LNCaP clone FGC (cell line): ENCODE measurements at regions not wholly inside any gene's neighbourhood (a gene's known extent, or its start where the extent isn't known, plus 50 kb on each side); places are given as distances from the start of the nearest gene placed in this dataset.

Source experiments
- DNase-seq: peaks from one replicate; pipeline ENCODE4 v3.0.0-alpha.2; 2011; ENCODE audit warnings: low read depth
- H3K4me3 ChIP-seq: 2 replicates; pipeline ENCODE4 v1.5.1; 2011; ENCODE audit warnings: mild to moderate bottlenecking, low read depth, low read length, control low read depth
- TF ChIP-seq, protein P1 (sequence below): IDR thresholded peaks from 2 replicates; pipeline ENCODE4 v1.5.1; 2012; ENCODE audit warnings: mild to moderate bottlenecking; ENCODE audit not compliant: control insufficient read depth, insufficient read depth; ENCODE audit errors: extremely low read depth

DNA sequence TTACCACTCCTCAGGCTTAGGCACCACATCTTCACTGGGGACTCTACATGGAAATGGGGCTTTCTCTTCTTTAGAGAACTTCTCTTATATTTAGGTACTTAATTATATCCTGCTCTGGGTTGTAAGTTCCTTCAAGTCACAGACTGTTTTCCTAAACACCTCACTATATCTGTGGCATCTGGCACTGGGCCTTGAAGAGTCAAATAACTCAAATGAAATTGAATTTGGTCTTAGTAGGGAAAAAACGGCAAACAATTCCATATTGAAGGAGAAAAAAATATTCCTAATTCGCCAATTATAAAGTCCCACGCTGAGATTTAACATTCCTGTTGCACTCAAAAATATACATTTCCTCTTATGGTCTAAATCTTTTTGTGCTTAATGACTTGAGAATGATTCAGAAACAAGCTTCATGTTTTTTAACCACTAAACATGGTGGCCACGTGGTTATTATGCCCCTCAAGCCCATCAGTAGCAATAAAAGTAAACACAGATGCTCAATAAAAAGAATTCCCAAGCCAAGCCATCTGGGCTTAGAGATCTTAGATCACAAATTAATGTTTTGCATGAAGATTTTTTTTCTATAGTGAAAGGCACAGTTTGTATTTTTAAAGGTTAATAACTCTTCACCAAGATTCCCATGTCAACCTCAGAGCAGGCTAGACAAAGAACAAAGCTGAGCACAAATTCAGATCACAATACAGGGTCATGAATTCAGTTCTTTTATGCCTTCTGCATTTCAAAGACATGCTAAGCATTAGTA, 105.5 kb upstream of the SYT4 start:
- TF ChIP-seq, protein P1, sequence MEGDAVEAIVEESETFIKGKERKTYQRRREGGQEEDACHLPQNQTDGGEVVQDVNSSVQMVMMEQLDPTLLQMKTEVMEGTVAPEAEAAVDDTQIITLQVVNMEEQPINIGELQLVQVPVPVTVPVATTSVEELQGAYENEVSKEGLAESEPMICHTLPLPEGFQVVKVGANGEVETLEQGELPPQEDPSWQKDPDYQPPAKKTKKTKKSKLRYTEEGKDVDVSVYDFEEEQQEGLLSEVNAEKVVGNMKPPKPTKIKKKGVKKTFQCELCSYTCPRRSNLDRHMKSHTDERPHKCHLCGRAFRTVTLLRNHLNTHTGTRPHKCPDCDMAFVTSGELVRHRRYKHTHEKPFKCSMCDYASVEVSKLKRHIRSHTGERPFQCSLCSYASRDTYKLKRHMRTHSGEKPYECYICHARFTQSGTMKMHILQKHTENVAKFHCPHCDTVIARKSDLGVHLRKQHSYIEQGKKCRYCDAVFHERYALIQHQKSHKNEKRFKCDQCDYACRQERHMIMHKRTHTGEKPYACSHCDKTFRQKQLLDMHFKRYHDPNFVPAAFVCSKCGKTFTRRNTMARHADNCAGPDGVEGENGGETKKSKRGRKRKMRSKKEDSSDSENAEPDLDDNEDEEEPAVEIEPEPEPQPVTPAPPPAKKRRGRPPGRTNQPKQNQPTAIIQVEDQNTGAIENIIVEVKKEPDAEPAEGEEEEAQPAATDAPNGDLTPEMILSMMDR, result no peak
- DNase-seq, result no peak

GRCh38 chr18:43389163-43389562, 111.9 kb upstream of the SYT4 start:
- no peak for DNase-seq
- no peak overlapping the region for H3K4me3 ChIP-seq

More for the DNA sequence above, 105.5 kb upstream of the SYT4 start:
- no peak overlapping the region for H3K4me3 ChIP-seq

DNA sequence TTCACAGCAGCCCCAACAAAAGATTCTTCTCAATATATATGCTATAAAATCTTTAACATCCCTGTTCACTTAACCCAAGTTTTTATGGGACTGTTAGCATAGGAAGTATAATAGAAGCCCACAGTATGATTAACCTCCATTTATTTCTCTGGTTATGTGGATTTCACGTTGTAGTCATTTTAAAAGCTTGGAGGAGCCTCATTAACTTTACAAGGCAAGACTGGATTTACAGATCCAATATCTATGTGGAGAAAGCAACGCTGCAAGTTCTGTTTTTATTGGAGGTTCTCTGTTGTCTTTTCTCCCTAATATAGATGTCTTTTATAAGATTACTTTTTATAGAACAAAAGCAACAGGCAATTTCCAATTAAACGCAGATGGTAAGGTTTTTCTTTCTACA, 114.9 kb upstream of the SYT4 start:
- H3K4me3 ChIP-seq, result no peak overlapping the region
- TF ChIP-seq, protein P1, result no peak
- DNase-seq, result peak; percentile 95

More at GRCh38 chr18:43389163-43389562, 111.9 kb upstream of the SYT4 start:
- TF ChIP-seq, protein P1, result no peak

DNA sequence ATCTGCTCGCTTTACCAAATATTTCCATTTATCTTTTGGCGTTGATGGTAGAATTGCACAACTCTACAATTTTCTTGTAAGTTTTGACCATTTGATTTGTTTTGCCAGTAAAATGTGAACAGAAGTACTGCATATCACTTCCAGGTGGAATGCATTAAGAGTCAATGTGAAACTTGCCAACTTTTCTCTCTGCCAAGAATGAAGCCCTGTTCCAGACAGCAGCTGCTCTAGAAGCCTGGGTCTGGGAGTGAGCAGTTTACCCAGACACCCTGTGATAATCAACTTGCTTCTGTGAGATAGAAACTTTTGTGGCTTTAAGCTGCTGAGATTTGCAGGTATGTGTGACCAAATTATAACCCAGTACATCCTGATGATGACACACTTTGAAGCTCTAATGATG, 115.9 kb upstream of the SYT4 start:
- TF ChIP-seq, protein P1, result no peak
- DNase-seq, result peak; percentile 73
- no peak overlapping the region for H3K4me3 ChIP-seq

DNA sequence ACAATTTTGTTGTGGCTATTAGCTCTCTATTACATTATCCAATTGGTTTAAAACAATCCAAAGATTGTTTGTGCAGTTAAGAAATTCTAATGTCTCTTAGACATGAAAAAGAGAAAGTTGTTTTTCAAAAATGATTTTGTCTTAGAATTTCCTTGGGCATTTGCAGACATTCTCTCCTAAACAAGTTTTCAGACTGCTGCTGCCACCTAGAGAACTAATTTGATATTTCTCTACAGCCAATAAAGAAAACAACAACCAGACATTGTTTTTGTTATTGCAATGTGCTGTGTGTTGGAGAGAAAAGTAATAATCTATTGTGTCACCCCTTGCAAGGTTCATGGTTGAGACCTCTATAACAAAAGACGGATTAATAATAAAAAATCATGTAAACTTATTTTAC, 119.0 kb upstream of the SYT4 start:
- TF ChIP-seq, protein P1, result peak; percentile 63

GRCh38 chr18:43398601-43399000, 121.3 kb upstream of the SYT4 start:
- H3K4me3 ChIP-seq, result no peak overlapping the region
- DNase-seq, result no peak
- TF ChIP-seq, protein P1, result no peak

More for the DNA sequence above, 119.0 kb upstream of the SYT4 start:
- H3K4me3 ChIP-seq, result no peak overlapping the region
- no peak for DNase-seq

DNA sequence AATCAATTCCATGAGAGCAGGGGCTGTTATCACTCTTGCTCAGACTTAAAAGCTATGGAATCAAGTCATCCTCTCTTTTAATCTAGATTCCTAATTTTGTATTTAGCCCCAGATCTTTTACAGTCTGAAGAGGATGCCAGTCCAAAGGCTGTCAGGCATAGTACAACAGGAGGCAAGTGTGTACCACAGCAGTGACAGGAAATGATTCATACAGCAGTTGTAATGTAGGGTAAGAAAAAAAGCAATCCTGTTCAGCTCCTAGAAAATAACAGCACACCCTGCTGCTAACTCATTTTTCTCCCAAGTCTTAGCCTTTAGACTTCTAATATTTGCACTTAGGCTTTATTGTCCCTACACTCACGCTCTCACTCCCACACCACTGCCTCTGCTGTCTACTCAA, 127.8 kb upstream of the SYT4 start:
- no peak overlapping the region for H3K4me3 ChIP-seq
- DNase-seq, result no peak
- TF ChIP-seq, protein P1, result no peak
